Stimulated activated CD4-positive, alpha-beta T cell treated with anti-CD3 and anti-CD28 coated beads, Interleukin-4, amount 100 ng/mL, for 4 hours (primary cell): ENCODE measurements at regions not wholly inside any gene's neighbourhood (a gene's known extent, or its start where the extent isn't known, plus 50 kb on each side); places are given as distances from the start of the nearest gene placed in this dataset.
"Not testable (repeated sequence)": the region's sequence is repeated elsewhere in the genome, so short reads cannot be mapped to it uniquely, and the experiment has no call there.

Experiments used
- DNase-seq, 2 experiments: peaks; one replicate each; pipeline ENCODE4 v3.0.0-alpha.2; 2020

- not testable (repeated sequence) for DNase-seq
Observed at GRCh38 chr20:47844568-47844906, 59.3 kb upstream of the SULF2 start.

- DNase-seq = no peak
Observed at GRCh38 chr20:47843886-47844567, 58.7 kb upstream of the SULF2 start.

GRCh38 chr20:47842950-47843349 is 57.7 kb upstream of the SULF2 start:
- not testable (repeated sequence) for DNase-seq

GRCh38 chr20:47842004-47842403 is 56.7 kb upstream of the SULF2 start:
- DNase-seq = not testable (repeated sequence)

- DNase-seq = not testable (repeated sequence)
Observed at GRCh38 chr20:47836256-47836817, 51.1 kb upstream of the SULF2 start.
